Left ventricle myocardium inferior (tissue), 1 donor: ENCODE measurements at regions not wholly inside any gene's neighbourhood (a gene's known extent, or its start where the extent isn't known, plus 50 kb on each side); places are given as distances from the start of the nearest gene placed in this dataset.
"Not testable (repeated sequence)": the region's sequence is repeated elsewhere in the genome, so short reads cannot be mapped to it uniquely, and the experiment has no call there.

Source experiments
- DNase-seq: peaks from one replicate; pipeline ENCODE4 v3.0.0-alpha.2; 2020
- H3K27ac ChIP-seq: fragments of 200-600 bp; replicated peaks from 2 replicates; pipeline ENCODE4 v1.8.0; 2021
- H3K27me3 ChIP-seq: fragments of 200-600 bp; 2 replicates; pipeline ENCODE4 v1.8.0; 2021; ENCODE audit warnings: low read depth
- H3K36me3 ChIP-seq: fragments of 200-600 bp; 2 replicates; pipeline ENCODE4 v1.8.0; 2021
- H3K4me1 ChIP-seq: fragments of 200-600 bp; 2 replicates; pipeline ENCODE4 v1.8.0; 2021
- H3K4me3 ChIP-seq: fragments of 200-600 bp; 2 replicates; pipeline ENCODE4 v1.8.0; 2021; ENCODE audit warnings: mild to moderate bottlenecking, moderate library complexity
- H3K9me3 ChIP-seq: fragments of 200-600 bp; replicated peaks from 2 replicates; pipeline ENCODE4 v1.8.0; 2021
- intact Hi-C: fragments of 100-400 bp; cut with micrococcal nuclease; formaldehyde crosslinking; loops from one replicate; pipeline ENCODE4 v1.11.0; 2022
- TF ChIP-seq, protein P1 (sequence below): fragments of 200-600 bp; IDR thresholded peaks from 2 replicates; pipeline ENCODE4 v1.8.0; 2021; ENCODE audit warnings: antibody characterized with exemption, mild to moderate bottlenecking, borderline replicate concordance
- donor health status: DM: no; HTN: yes; CAD: no; lungs with severe emphysema.

DNA sequence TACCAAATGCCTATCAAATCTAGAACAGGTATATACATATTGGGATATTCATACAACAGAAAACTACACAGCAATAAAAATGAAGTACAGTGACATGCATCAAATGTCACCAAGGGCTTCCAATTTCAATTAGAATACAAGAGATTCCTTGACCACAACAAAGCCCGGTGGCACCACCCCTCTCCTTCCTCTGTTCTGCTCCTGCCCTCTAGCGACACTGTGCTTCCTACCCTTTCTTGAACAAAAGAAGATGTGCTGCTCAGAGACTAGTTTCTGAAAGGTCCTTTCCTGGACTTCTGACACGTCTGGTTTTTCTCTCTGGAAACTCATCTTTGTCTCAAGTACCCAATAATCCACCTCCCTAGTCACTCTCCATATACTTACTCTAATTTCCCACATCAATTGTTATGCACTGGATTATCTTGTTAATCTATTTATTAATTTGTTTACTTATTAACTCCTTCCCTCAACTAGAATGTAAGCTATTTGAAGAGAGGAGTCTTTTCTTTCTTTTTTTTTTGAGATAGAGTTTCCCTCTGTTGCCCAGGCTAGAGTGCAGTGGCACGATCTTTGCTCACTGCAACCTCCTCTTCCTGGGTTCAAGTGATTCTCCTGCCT lies 70.4 kb upstream of the CTSV start:
- Histone ChIP-seq H3K9me3 (no peaks in the 10 kb centered on the region), H3K27ac (no peak overlapping the region), H3K4me3 (no peak overlapping the region), H3K27me3 (peaks cover 8% of the 10 kb centered on the region), H3K36me3 (no peaks in the 10 kb centered on the region), H3K4me1 (no peaks in the 10 kb centered on the region)
- DNase-seq: no peak
- TF ChIP-seq, protein P1, sequence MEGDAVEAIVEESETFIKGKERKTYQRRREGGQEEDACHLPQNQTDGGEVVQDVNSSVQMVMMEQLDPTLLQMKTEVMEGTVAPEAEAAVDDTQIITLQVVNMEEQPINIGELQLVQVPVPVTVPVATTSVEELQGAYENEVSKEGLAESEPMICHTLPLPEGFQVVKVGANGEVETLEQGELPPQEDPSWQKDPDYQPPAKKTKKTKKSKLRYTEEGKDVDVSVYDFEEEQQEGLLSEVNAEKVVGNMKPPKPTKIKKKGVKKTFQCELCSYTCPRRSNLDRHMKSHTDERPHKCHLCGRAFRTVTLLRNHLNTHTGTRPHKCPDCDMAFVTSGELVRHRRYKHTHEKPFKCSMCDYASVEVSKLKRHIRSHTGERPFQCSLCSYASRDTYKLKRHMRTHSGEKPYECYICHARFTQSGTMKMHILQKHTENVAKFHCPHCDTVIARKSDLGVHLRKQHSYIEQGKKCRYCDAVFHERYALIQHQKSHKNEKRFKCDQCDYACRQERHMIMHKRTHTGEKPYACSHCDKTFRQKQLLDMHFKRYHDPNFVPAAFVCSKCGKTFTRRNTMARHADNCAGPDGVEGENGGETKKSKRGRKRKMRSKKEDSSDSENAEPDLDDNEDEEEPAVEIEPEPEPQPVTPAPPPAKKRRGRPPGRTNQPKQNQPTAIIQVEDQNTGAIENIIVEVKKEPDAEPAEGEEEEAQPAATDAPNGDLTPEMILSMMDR: peak; percentile 68
- intact Hi-C loops: loop anchor here (5.0 kb wide), 1 partner anchor 252 kb away; no protein-coding TSS in a partner anchor

DNA sequence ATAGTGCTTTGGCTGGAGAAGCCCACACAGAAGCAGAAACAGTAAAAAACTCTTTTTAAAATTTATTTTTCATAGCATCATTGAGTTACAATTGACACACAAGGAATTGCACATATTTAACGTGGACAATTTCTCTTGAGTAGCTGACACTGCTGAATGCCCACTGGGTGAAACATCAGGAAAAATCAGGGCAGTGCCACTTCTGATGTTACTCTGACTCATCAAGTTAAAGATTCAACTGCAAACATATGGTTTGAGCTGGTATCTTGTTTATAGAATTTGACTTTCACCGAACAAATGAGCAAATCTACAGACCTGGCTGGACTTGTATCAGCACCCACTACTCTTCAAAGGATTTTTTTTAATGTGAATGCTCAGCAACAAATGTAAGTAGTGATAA lies 66.3 kb upstream of the CTSV start:
- H3K9me3 ChIP-seq, H3K27ac ChIP-seq, H3K4me1 ChIP-seq, H3K36me3 ChIP-seq, H3K4me3 ChIP-seq, H3K27me3 ChIP-seq, DNase-seq: not testable (repeated sequence)
- intact Hi-C loops: loop anchor here (5.0 kb wide), 1 partner anchor 248 kb away; no protein-coding TSS in a partner anchor

GRCh38 chr9:97103613-97104383 lies 64.9 kb upstream of the CTSV start:
- H3K4me1 ChIP-seq, H3K36me3 ChIP-seq, H3K27me3 ChIP-seq, DNase-seq, H3K4me3 ChIP-seq, intact Hi-C loops, H3K27ac ChIP-seq, H3K9me3 ChIP-seq: not testable (repeated sequence)

GRCh38 chr9:97099540-97099939 lies 60.6 kb upstream of the CTSV start:
- H3K4me3 ChIP-seq, H3K27ac ChIP-seq, H3K36me3 ChIP-seq, H3K4me1 ChIP-seq, H3K27me3 ChIP-seq, H3K9me3 ChIP-seq, intact Hi-C loops, DNase-seq: not testable (repeated sequence)

DNA sequence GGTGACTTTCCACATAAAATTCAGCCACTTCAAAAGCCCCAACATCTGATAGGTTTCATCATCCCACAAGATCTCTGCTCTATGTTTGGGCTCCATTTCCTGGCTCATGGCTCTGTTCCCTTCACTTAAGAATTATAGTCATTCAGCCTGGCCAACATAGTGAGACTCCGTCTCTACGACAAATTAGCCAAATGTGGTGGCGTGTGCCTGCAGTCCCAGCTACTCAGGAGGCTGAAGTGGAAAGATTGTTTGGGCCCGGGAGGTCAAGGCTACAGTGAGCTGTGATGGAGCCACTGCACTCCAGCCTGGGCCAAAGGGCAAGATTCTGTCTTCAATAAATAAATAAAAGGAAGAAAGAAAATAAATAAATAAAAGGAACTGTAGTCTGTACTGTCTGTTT lies 57.9 kb upstream of the CTSV start:
- no peaks in the 10 kb centered on the region for H3K9me3 ChIP-seq
- H3K36me3 ChIP-seq: no peaks in the 10 kb centered on the region
- H3K27ac ChIP-seq: no peak overlapping the region
- H3K27me3 ChIP-seq: peaks cover 15% of the 10 kb centered on the region
- intact Hi-C loops: no loop called here
- TF ChIP-seq, protein P1: no peak
- no peaks in the 10 kb centered on the region for H3K4me1 ChIP-seq
- H3K4me3 ChIP-seq: no peak overlapping the region
- DNase-seq: no peak

DNA sequence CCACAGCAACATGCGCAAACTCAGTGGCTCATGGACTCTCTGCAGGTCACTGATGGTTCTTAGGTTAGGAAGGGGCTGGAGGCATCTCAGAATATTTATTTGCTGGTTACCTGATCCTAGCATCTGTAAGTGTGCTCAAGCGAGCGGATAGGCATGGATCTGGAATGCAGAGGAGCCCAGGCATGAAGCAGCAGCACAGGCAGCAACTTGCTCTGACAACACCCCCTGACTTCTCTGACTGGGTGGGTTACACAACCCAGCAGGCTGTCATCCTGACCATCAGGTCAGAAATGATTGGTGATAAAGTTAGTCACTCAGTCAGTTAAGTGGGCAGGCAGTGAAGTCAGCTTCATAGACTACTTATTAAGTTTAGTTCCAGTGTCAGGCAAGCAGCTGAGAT lies 50.4 kb upstream of the CTSV start:
- not testable (repeated sequence) for H3K9me3 ChIP-seq, H3K36me3 ChIP-seq, H3K4me1 ChIP-seq

More for the DNA sequence above, 50.4 kb upstream of the CTSV start:
- H3K27me3 ChIP-seq: peaks cover 53% of the 10 kb centered on the region
- H3K27ac ChIP-seq, H3K4me3 ChIP-seq, DNase-seq, intact Hi-C loops: not testable (repeated sequence)
